ENCODE measurements at regions not wholly inside any gene's neighbourhood (a gene's known extent, or its start where the extent isn't known, plus 50 kb on each side); places are given as distances from the start of the nearest gene placed in this dataset.

DNA sequence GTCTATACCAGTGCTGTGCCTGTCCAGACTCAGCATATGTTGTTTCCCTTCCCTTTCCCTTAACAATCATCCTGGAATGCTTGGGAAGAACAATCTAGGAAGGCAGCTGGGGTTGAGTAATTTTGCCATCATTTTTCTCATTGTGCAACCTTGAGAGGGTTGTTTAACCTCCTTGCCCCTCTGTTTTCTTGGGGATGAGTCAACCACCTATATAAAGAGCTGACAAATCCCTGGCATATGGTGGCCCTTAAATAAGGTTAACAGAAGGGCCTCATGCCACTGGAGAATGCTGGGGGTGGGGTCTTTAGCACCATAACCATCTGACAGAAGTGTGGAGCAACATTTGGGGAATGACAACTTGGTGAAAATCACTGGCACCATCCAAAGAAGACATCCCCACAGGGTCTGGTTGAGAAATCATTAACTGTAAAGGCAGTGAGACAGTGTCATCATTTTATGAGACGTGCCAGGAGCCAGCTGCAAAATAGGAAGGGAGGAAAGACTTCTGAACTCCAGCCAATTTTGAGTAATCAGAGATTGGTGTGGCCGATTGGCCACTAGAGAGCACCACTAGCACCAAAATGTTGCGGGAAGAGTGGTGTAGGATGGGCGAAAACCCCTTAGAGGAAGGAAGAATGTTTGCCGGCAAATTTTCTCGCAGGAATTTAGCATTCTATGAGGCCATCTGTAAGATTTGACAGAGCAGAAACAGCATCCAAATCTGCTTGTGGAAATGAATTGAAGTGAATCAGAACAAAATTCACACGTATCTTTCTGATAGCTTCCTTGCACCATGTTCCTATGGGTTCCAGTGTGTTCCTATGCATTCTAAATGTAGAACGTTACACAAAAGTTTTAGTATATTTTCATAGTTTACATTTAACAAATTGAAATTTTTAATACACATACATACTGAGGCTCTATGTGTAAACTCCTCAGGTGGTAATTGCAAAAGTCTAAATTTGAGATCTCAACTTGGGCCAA, 113.8 kb downstream of the MSX2 start (continued):
- peak; percentile 38 to 42; a peak in 2 of 5 replicates for TF ChIP-seq JUN (IDR thresholded peaks at IDR 0.05)
- no peak for TF ChIP-seq MYC (IDR thresholded peaks at IDR 0.05; ENCODE audit: borderline replicate concordance, low read length)
- TF ChIP-seq ZSCAN20 (CRISPR knock-in tag; IDR thresholded peaks at IDR 0.05): no peak
- no peak for TF ChIP-seq FOXS1 (CRISPR knock-in tag; IDR thresholded peaks at IDR 0.05)
- TF ChIP-seq, protein P1, sequence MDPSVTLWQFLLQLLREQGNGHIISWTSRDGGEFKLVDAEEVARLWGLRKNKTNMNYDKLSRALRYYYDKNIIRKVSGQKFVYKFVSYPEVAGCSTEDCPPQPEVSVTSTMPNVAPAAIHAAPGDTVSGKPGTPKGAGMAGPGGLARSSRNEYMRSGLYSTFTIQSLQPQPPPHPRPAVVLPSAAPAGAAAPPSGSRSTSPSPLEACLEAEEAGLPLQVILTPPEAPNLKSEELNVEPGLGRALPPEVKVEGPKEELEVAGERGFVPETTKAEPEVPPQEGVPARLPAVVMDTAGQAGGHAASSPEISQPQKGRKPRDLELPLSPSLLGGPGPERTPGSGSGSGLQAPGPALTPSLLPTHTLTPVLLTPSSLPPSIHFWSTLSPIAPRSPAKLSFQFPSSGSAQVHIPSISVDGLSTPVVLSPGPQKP (IDR thresholded peaks at IDR 0.05; ENCODE audit: low read depth, low read length): no peak
- TF ChIP-seq EHMT2 (IDR thresholded peaks at IDR 0.05; ENCODE audit: low read depth): no peak
- no peak for TF ChIP-seq TFCP2L1 (CRISPR knock-in tag; IDR thresholded peaks at IDR 0.05)
- TF ChIP-seq, protein P2, sequence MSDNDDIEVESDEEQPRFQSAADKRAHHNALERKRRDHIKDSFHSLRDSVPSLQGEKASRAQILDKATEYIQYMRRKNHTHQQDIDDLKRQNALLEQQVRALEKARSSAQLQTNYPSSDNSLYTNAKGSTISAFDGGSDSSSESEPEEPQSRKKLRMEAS (IDR thresholded peaks at IDR 0.05): no peak
- no peak for TF ChIP-seq POLR2AphosphoS2 (conservative IDR thresholded peaks at IDR 0.05; ENCODE audit: low read length)
- TF ChIP-seq SMC3 (IDR thresholded peaks at IDR 0.05): no peak
- no peak for TF ChIP-seq ZC3H11A (IDR thresholded peaks at IDR 0.05)
- no peak for TF ChIP-seq KDM5A (IDR thresholded peaks at IDR 0.05)
- TF ChIP-seq, protein P3, sequence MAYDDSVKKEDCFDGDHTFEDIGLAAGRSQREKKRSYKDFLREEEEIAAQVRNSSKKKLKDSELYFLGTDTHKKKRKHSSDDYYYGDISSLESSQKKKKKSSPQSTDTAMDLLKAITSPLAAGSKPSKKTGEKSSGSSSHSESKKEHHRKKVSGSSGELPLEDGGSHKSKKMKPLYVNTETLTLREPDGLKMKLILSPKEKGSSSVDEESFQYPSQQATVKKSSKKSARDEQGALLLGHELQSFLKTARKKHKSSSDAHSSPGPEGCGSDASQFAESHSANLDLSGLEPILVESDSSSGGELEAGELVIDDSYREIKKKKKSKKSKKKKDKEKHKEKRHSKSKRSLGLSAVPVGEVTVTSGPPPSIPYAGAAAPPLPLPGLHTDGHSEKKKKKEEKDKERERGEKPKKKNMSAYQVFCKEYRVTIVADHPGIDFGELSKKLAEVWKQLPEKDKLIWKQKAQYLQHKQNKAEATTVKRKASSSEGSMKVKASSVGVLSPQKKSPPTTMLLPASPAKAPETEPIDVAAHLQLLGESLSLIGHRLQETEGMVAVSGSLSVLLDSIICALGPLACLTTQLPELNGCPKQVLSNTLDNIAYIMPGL (CRISPR knock-in tag; IDR thresholded peaks at IDR 0.05; ENCODE audit: borderline replicate concordance): no peak
- TF ChIP-seq CBX2 (IDR thresholded peaks at IDR 0.05; ENCODE audit: borderline replicate concordance, low read depth): no peak
- TF ChIP-seq, protein P4, sequence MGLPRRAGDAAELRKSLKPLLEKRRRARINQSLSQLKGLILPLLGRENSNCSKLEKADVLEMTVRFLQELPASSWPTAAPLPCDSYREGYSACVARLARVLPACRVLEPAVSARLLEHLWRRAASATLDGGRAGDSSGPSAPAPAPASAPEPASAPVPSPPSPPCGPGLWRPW (IDR thresholded peaks at IDR 0.05): peak; percentile 77; the same call in 1 of the 2 replicates
- TF ChIP-seq, protein P5, sequence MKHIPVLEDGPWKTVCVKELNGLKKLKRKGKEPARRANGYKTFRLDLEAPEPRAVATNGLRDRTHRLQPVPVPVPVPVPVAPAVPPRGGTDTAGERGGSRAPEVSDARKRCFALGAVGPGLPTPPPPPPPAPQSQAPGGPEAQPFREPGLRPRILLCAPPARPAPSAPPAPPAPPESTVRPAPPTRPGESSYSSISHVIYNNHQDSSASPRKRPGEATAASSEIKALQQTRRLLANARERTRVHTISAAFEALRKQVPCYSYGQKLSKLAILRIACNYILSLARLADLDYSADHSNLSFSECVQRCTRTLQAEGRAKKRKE (CRISPR knock-in tag; IDR thresholded peaks at IDR 0.05; ENCODE audit: low read depth): no peak
- TF ChIP-seq GATA3 (IDR thresholded peaks at IDR 0.05; ENCODE audit: borderline replicate concordance): 0 out of 2 replicates have a peak, but pooled peaks have one; percentile 31
- no peak for TF ChIP-seq ZNF302 (CRISPR knock-in tag; IDR thresholded peaks at IDR 0.05)
- TF ChIP-seq KDM1A (IDR thresholded peaks at IDR 0.05; ENCODE audit: low read depth): no peak
- peak; percentile 48; the same call in 1 of the 2 replicates for TF ChIP-seq FOSL2 (IDR thresholded peaks at IDR 0.05)
- peak; percentile 16; the same call in 1 of the 2 replicates for TF ChIP-seq FOSL2 (CRISPR knock-in tag; IDR thresholded peaks at IDR 0.05)
- TF ChIP-seq HOXB13 (CRISPR knock-in tag; IDR thresholded peaks at IDR 0.05; ENCODE audit: low read depth): no peak
- peak; percentile 19 to 23; a peak in 3 of 5 replicates for TF ChIP-seq RAD21 (conservative IDR thresholded peaks at IDR 0.05 in 1 of 2, IDR thresholded peaks at IDR 0.05 in 1 of 2)
- TF ChIP-seq HOXA7 (CRISPR knock-in tag; IDR thresholded peaks at IDR 0.05): no peak
- TF ChIP-seq RNF2 (IDR thresholded peaks at IDR 0.05; ENCODE audit: borderline replicate concordance, low read depth): no peak
- no peak for TF ChIP-seq PHF8 (IDR thresholded peaks at IDR 0.05; ENCODE audit: borderline replicate concordance, low read depth)
- no peak for TF ChIP-seq NPAS2 (CRISPR knock-in tag; IDR thresholded peaks at IDR 0.05; ENCODE audit: borderline replicate concordance)
- TF ChIP-seq RCOR1 (IDR thresholded peaks at IDR 0.05; ENCODE audit: low read depth, low read length): no peak
- TF ChIP-seq POLR2A (IDR thresholded peaks at IDR 0.05; ENCODE audit: low read length): no peak
- TF ChIP-seq NFE2L2 (conservative IDR thresholded peaks at IDR 0.05; ENCODE audit: low read length): no peak
- TF ChIP-seq MAZ (IDR thresholded peaks at IDR 0.05; ENCODE audit: borderline replicate concordance, low read depth, low read length): no peak
- TF ChIP-seq ESRRA (IDR thresholded peaks at IDR 0.05; ENCODE audit: borderline replicate concordance, low read length): no peak
- TF ChIP-seq SREBF2 (IDR thresholded peaks at IDR 0.05): no peak
- no peak for TF ChIP-seq NR3C1 (IDR thresholded peaks at IDR 0.05)
- no peak for TF ChIP-seq MAFK (IDR thresholded peaks at IDR 0.05; ENCODE audit: partially characterized antibody)
- TF ChIP-seq, protein P6, sequence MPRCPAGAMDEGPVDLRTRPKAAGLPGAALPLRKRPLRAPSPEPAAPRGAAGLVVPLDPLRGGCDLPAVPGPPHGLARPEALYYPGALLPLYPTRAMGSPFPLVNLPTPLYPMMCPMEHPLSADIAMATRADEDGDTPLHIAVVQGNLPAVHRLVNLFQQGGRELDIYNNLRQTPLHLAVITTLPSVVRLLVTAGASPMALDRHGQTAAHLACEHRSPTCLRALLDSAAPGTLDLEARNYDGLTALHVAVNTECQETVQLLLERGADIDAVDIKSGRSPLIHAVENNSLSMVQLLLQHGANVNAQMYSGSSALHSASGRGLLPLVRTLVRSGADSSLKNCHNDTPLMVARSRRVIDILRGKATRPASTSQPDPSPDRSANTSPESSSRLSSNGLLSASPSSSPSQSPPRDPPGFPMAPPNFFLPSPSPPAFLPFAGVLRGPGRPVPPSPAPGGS (IDR thresholded peaks at IDR 0.05): peak; percentile 41; the same call in 1 of the 3 replicates
- no peak for TF ChIP-seq RARB (CRISPR knock-in tag; IDR thresholded peaks at IDR 0.05)

Measured in A549 (cell line).